Epidermal melanocyte (primary cell): ENCODE measurements at regions not wholly inside any gene's neighbourhood (a gene's known extent, or its start where the extent isn't known, plus 50 kb on each side); places are given as distances from the start of the nearest gene placed in this dataset.
"Not testable (repeated sequence)": the region's sequence is repeated elsewhere in the genome, so short reads cannot be mapped to it uniquely, and the experiment has no call there.

Experiments
- DNase-seq: peaks from one replicate; pipeline ENCODE4 v3.0.0; 2011; ENCODE audit warnings: low spot score; ENCODE audit not compliant: insufficient read length

DNA sequence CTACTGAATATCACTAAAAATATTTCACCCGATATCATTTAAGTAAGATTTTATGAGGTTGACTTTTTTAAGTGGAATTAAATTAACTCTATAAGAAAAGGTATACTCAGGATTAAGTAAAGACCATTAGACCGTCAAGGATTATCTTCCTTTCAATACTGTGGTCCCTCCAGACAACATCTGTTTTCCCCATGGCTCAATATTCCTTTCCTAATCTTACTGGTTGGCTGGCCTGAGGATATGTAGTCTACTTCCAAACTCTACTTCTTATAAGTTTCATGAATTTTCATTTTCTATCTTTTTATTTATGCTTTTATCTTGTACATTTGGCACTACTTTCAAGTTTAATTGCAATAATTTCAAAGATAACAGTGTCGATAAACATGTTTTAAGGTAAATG is 725.4 kb downstream of the PCDH7 start:
- no peak for DNase-seq

DNA sequence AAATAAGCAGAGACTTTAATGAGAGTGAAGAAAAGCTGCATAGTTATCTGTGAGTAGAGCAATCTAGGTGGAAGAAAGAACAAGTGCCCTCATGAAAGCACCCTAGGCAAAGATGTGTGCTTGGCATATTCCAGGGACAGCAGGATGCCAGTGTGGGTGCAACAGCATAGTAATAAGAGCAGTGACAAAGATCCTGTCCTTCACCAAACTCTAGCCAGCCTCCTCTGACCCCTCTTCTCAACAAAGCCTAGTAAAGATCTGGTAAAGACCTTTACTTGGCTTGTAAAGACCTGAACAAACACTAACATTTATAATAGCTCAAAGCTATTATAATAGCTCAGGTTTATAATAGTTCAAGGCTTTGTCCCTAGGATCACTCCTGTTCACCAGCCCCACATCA is 735.4 kb downstream of the PCDH7 start:
- DNase-seq = no peak

DNA sequence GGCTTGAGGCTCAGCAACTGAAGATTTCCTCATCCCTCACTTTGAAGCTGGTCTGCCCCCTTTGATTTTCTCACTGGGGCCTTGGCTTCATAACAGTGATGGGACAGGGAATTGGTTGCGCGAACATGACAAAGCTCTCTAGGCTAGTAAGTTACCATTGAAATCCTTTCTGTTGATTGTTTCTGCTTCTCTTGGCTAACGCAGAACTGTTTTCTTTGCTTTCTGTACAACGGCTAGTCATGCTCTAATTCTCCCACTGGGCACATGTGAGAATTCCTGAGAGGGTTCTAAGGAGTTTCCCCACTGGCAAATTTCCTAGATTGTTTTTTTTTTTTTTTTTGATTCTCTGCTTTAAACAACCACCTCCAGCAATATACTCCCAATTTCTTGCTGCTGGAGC is 738.6 kb downstream of the PCDH7 start:
- DNase-seq = no peak

DNA sequence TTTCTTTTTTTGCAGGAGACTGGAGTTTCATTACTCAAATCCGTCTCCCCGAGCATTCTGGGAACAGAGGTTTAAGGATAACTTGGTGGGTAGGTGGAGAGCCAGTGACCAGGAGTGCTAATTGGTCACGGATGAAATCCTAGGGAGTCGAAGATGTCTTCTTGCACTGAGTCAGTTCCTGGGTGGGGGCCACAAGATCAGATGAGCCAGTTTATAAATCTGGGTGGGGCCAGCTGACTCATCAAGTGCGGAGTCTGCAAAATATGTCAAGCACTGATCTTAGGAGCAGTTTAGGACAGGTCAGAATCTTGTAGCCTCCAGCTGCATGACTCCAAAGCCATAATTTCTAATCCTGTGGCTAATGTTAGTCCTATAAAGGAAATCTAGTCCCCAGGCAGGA is 741.3 kb downstream of the PCDH7 start:
- DNase-seq = no peak

DNA sequence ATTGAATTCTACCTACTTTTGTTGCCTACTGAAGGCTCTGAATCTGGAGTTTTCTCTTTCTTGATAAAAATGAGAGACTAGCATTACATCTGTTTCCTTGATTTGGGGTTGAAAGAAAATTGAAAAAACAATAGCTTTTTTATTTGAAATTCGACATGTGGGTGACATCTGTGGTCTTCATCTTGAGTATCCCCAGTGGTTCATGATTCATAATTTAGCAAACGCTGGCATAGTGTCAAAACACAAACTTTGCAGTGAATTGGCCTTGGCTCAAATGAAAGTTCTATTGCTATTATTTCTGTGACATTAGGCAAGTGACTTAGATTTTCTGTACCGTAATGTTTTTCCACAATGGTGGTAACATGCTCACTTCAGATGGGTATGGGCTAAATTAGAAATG is 747.6 kb downstream of the PCDH7 start:
- no peak for DNase-seq

DNA sequence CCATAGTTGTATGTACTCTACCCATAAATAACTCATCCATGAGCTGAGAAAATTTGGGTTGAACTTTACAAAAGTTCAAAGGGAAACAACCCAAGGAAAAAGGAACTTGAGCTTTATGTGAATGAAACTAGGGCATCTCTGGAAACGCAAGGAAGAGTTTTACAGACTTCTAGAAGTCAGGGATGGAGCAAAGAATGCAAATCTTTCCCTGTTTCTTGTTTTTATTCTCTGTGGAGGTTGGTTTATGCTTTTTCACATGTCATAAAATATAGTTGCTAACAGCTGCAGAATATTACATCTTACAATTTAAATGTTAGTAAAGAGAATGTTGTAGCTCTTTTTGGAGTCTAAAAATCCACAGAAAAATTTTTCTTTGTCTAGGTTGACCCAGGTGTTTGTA is 754.1 kb downstream of the PCDH7 start:
- DNase-seq = no peak

DNA sequence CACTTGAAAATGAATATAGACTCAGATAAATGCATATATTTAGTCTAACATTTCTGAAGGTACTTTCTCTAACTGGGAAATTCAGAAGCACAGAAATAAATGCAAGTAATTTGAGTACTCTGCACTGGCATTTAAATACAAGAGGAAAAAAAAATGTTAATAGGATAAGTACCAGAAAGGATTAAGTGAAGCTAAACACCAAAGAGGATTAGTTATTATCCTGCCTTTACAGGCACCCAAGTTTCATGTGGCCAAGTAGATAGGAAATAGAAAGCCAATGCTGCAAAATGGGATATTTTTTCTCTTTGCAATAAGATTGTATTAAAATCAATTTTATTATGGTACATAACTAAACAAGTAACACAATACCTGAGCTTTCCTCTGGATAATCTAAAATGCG is 762.5 kb downstream of the PCDH7 start:
- DNase-seq = no peak

DNA sequence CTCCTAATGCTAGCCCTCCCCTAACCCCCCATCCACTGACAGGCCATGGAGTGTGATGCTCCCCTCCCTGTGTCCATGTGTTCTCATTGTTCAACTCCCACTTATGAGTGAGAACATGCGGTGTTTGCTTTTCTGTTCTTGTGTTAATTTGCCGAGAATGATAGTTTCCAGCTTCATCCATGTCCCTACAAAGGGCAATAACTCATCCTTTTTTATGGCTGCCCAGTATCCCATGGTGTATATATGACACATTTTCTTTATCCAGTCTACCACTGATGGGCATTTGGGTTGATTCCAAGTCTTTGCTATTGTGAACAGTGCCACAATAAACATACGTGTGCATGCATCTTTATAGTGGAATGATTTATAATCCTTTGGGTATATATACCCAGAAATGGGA is 779.0 kb downstream of the PCDH7 start:
- not testable (repeated sequence) for DNase-seq

DNA sequence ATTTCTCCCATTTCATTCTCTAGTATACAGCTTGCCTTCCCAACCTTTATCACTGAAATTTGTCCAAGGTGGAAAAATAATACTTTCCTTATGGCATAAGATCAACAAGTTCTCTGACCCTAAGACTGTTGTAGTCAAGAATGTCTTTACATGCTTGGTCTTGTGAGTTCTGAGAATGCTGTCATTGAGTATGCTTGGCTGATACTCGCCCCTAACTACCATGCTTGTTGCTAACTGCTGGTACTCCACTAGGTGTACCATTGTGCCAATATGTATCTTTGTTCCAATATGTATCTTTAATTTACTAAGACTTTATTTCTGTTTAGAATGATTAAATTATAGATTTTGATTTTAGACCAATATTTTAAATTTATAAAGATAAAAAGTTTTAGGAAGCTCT is 796.4 kb downstream of the PCDH7 start:
- DNase-seq = no peak

DNA sequence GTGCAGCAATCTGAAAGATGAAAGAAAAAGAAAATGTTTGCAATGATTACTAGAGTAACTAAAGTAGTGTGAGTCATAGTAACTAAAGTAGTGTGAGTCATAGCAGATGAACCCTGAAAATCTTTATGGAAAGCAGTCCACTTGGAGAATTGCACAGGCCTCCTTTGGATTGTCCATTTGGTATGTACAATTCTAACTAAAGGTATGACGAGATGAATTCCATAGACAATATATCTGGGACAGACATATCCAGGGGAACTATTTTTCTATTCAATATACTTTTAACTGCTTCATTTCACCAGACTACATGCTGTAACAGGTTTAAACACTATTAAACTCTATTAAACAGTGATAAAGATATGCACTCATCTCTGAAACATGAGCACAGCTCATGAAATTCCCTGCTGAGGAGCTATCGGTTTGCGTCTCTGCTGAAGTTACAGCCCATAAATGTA is 798.7 kb downstream of the PCDH7 start:
- DNase-seq = no peak

DNA sequence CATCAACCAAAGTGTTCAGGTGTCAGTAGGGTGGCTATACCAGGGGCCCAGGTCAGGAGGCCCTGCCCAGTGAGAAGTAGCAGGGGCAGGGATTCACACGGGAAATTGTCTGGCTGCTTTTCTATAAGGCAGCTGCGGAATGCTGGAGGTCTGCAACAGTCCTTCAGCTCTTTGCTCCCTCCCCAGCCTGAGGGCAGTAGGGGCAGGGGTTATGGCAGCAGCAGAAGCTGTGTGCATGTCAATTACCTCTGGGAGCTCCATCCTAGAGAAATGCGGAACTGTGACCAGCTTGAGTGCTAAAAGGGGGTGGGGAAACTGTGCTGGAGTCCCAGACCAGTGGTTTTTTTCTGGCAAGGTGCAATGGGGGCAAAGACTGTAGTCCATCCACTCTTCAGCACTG is 810.4 kb downstream of the PCDH7 start:
- DNase-seq = no peak

DNA sequence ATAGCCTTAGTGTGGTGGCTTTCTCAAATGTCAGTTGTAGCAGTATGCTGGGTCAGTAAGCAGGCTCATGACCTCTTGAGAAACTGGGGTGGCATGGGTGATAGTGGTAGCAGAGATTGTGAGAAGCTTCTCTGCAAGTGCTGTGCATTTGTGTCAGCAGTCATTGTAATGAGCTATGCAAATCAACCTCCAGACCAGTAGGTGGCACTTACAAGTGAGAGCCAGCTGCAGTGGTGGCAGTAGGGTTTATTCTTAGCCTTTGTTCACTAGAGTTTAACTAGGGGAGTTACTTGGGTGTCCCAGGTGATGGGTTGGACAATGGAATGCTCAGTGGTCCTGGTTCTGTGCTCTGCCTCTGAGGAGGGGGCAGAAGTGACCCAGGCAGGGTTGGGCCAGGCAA is 818.7 kb downstream of the PCDH7 start:
- DNase-seq = no peak

DNA sequence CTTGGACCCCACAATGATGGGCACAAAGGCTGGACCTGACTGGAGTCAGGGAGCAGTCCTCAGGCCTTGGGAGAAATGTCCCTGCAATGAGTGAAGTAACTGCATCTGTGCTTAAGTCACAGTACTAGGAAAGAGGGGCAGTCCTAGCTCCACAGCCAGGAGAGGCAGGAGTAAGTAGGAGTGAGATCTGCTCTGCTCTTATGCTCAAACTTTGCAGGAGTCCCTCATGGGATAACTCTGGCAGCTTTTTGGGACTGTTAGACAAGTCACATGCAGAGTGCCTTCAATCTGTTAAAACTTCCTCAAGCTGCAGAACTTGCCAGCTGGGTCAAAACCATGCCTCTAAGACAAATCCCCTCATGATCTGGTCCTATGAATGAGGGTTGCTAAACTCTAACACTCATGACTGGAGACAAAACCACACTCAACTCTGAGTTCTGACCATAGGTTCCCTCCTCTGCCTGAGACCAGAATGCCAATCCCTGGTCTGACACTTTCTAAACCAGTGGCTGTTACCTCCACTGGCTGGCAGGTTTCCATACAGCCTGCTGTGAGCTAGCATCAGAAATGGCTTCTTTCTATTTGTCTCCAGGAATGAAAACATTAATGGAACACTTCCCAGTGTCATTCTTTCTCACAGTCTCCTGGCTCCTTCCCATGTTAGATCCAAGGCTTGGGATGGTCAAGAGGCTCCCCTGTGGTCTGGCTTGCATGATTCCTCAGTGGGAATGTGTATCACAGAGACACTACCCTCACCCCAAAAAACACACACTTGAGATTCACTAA is 819.3 kb downstream of the PCDH7 start:
- no peak for DNase-seq

DNA sequence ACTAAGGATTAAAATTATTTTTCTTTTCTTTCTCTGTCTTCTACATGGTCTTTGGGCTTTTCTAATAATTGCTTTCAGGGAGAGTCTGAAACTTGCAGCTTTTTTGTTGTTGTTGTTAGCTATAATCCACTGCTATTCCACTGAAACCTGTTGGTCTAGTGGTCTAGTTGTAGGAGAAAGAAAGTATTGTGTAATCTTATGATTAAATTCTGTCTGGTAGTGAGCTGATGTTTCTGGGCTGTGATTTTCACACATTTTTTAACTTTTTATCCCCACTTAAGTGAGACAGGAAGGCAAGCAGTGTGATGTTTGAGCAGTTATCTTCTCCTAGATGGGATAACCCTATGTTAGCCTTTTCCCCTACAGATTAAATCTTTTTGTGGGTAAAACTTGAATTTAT is 825.2 kb downstream of the PCDH7 start:
- DNase-seq = no peak

DNA sequence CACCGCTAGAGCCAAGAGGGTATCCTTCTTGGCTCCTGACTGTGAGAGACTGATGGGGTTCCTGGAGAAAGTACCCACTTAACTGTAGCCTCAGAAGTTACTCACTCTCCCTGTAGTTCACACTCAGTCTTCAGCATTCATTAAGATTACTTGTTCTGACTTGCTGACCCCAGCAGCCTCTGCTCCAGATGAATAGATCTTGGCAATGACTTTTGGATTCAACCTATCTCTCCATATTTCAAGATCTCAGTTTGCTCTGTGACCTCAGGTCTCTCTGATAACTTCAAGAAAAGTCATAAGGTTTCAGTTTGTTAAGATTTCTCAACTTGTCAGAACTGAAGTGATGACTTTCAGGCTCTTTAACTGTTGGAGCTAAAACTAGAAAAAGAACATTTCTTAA is 825.6 kb downstream of the PCDH7 start:
- no peak for DNase-seq

DNA sequence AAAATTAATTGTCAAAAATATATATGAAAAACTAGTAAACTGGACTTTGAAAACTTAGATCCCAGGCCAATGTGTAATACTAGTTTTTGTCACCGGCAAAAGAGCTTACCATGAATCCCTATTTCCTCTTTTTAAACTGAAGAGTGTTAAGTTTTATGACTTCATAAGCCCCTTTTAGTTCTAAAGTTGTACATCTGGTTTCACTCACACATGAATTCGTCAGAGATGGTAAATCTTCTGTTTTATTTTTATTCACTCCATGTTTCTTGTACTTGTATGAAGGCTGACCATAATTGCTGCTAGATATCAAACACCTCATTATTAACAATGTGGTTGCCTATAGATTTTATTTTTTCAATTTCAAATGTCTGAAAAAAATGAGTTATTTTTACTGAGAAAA is 827.9 kb downstream of the PCDH7 start:
- DNase-seq = no peak

DNA sequence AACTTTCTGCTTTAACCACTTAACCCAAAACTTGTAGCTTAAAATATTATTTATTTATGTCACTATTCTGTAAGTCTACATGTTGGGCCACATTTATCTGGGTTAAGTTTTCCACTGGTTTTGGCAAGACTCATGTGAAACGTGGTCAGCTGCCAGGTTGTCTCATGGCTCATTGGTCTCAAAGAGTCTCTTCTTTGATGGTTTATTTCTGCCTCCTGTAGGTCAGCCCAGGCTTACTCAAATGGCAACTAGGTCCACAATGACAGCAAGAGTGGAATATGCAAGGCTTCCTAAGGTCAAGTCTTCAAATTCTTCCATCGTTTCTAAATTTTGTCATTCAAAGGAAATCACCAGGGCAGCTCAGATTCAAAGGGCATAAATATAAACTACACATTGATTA is 828.7 kb downstream of the PCDH7 start:
- no peak for DNase-seq

DNA sequence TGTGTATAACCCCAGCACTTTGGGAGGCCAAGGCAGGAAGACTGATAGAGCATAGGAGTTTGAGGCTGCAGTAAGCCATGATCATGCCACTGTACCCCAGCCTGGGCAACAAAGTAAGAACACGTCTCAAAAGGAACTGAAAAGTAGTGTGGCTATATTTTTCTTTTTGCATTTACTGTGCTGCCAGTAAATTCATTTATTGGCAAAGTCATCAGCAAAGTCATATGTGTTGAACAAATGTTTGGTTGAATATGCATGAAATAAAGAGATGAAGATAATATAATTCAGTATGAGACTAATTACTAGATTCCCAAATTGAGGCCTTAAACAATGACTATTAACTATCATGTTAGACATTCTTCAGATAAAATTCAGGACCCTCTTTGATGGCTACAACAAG is 829.1 kb downstream of the PCDH7 start:
- DNase-seq = no peak

DNA sequence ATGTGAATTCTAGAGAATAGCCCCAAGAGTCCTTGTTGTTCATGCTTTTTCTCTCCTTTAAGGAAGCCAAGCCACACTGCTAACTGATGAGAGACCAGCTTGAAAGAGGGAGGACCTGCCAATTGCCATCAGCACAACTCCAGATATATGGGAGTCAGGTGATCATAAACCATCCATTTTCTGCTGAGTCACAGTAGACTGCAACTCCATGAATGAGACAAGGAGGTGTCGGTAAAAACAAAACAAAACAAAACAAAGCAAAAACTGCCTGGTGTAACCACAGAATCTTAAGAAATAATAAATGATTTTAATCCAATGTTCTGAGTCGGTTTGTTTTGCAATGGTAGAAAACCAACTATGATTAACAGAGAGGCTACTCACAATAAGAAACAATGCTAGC is 837.3 kb downstream of the PCDH7 start:
- DNase-seq = no peak

DNA sequence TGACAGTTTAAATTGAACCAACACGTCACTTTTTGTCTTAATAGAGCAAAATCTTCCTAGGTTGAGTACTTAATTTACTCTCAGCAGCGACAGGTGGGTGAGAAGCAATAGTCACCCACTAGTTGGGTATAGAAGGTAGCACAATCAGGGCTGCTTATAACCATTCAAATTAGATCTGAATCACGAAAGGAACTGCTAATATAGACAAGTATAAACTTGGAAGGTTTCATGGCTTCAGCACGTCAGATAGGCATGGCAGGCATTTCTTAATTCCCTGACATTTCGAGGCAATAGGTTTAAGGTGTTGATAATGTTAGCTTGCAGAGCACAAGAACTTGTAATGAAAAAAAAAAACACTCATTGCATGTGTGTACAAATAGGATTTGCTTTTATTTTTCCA is 853.4 kb downstream of the PCDH7 start:
- DNase-seq = no peak

DNA sequence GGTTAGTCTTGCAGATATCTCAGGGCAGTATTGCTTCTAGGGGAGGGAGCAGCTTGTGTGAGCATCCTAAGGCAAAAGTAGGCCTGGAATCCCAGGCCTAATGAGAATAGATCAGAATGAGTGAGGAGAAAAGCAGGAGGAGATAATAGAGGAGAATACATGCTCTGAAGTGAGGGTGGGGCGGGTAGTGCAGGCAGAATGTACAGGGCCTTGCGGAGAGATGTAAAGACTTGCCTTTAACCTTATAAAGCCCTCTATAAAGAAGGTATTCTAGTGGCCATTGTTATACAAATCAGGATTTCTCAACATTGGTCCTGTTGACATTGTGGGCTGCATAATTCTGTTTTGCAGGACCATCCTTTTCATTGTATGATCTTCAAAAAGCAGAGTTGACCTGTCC is 855.3 kb downstream of the PCDH7 start:
- DNase-seq = no peak

DNA sequence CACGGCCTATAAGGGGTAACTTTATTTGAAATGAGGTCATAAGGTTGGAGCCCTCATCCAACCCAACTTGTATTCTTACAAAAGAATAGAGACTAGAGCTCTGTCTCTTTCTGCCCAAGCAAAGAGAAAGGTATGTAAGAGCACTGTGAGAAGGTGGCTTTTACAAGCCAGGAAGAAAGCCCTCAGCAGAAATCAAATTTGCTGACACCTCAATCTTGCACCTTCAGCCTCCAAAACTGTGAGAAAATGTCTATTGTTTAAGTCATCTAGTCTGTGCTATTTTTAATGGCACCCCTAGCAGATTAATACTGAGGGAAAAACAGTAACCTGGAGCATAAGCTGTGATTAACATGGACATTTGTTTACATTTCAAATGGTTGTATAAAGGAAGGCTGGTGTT is 860.7 kb downstream of the PCDH7 start:
- DNase-seq = no peak

DNA sequence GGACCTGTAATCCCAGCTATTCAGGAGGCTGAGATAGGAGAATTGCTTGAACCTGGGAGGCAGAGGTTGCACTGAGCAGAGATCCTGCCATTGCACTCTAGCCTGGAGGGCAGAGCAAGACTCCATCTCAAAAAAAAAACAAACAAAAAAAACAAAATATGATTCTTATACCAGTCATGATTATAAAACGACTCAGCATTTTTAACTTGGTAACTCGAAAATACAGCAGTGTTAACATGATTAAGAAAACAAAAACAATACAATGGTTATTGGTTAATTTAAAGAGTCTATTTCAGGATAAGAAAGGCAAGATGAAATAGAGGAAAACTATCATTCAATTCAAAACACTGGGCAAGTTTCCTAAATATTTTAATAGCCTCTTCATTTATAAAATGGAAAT is 865.3 kb downstream of the PCDH7 start:
- DNase-seq = no peak

DNA sequence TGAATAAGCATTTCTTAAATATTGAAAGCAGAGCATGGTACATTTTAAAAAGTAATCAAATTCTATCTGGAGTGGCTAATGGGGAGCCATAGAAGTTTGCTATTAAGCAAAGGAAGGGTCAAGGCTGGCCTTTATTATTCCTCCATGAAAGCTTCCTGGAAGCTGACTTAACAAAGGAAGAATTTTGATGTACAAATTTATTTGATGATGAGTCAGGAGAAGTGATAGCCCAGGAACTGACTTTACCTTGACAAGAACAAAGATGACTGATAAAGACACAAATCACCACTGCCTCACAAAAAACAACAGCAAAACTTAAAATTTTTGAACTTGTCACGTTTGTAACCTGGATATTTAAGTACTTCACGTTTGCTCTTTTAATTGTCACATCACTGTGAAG is 872.1 kb downstream of the PCDH7 start:
- no peak for DNase-seq
